Testis (tissue), 2 donors: ENCODE measurements at regions not wholly inside any gene's neighbourhood (a gene's known extent, or its start where the extent isn't known, plus 50 kb on each side); places are given as distances from the start of the nearest gene placed in this dataset.

Experiments used
- POLR2A ChIP-seq: fragments of 450-650 bp; IDR thresholded peaks from one replicate; pipeline ENCODE4 v1.6.1; 2017; ENCODE audit warnings: antibody characterized with exemption, mild to moderate bottlenecking, moderate library complexity
- TF ChIP-seq, protein P1 (sequence below), 3 experiments: fragments of 450-650 bp in 2 of 3; fragments of 200-600 bp in 1 of 3; sonication (generic) in 1 of 3; IDR thresholded peaks; one replicate each; pipeline ENCODE4 v1.5.1; 2016 to 2019; ENCODE audit warnings: antibody characterized with exemption in 3 of 3, mild to moderate bottlenecking in 2 of 3, moderate library complexity in 1 of 3

DNA sequence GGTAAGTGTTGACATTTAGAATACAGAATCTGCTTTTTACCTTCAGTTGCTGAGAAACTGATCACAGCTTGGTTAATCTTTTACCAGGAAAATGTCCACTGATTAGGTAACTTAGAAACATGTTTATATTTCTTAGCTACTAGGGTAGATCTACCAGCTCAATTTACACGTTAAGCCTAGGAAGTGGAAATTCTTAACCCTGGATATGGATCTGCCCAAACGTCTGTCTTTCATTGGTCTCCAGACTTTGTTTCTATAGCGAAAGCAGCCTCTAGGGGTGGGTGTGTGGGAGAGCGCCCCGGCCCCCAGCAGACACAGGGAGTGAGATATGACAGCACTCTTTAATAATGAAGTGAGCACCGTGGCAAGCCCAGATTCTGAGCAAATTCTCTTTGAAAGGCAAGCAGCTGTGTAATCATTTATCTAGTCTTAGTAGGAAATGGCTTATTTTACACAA lies 141.6 kb upstream of the ZNF608 start:
- TF ChIP-seq, protein P1, sequence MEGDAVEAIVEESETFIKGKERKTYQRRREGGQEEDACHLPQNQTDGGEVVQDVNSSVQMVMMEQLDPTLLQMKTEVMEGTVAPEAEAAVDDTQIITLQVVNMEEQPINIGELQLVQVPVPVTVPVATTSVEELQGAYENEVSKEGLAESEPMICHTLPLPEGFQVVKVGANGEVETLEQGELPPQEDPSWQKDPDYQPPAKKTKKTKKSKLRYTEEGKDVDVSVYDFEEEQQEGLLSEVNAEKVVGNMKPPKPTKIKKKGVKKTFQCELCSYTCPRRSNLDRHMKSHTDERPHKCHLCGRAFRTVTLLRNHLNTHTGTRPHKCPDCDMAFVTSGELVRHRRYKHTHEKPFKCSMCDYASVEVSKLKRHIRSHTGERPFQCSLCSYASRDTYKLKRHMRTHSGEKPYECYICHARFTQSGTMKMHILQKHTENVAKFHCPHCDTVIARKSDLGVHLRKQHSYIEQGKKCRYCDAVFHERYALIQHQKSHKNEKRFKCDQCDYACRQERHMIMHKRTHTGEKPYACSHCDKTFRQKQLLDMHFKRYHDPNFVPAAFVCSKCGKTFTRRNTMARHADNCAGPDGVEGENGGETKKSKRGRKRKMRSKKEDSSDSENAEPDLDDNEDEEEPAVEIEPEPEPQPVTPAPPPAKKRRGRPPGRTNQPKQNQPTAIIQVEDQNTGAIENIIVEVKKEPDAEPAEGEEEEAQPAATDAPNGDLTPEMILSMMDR (IDR thresholded peaks at IDR 0.05): no peak
- TF ChIP-seq POLR2A: no peak
